ENCODE measurements at regions not wholly inside any gene's neighbourhood (a gene's known extent, or its start where the extent isn't known, plus 50 kb on each side); places are given as distances from the start of the nearest gene placed in this dataset.

GRCh38 chr20:33914919-33915318 lies 78.8 kb upstream of the RALY start:
- H3K4me1 ChIP-seq = no peaks in the 10 kb centered on the region
- no peak for DNase-seq (ENCODE audit: extremely low spot score in 2 of 2)
- H3K27me3 ChIP-seq = no peaks in the 10 kb centered on the region
- TF ChIP-seq POLR2A (IDR thresholded peaks at IDR 0.05) (no peak), CTCF (IDR thresholded peaks at IDR 0.05) (no peak), POLR2AphosphoS5 (IDR thresholded peaks at IDR 0.05; ENCODE audit: insufficient read depth in 1 of 2, low read depth in 1 of 2) (no peak)
- H3K4me3 ChIP-seq = no peak overlapping the region
- H3K9me3 ChIP-seq = no peaks in the 10 kb centered on the region
- H3K27ac ChIP-seq = no peak overlapping the region
- H3K36me3 ChIP-seq = no peaks in the 10 kb centered on the region
- intact Hi-C loops (cut with DNase I) = no loop called here

- intact Hi-C loops (cut with DNase I) = no loop called here
- Histone ChIP-seq H3K4me1 (no peaks in the 10 kb centered on the region), H3K27me3 (no peaks in the 10 kb centered on the region), H3K36me3 (no peaks in the 10 kb centered on the region), H3K4me3 (no peak overlapping the region), H3K27ac (no peak overlapping the region), H3K9me3 (no peaks in the 10 kb centered on the region)
- no peak for TF ChIP-seq POLR2AphosphoS5 (IDR thresholded peaks at IDR 0.05; ENCODE audit: insufficient read depth in 1 of 2, low read depth in 1 of 2)
- peak in 1 of 3 experiments; percentile 18 for TF ChIP-seq CTCF (IDR thresholded peaks at IDR 0.05)
- DNase-seq (ENCODE audit: extremely low spot score in 2 of 2) = no peak
Measured at GRCh38 chr20:33915726-33916331, 77.9 kb upstream of the RALY start.

GRCh38 chr20:33916768-33917167 lies 76.9 kb upstream of the RALY start:
- DNase-seq (ENCODE audit: extremely low spot score in 2 of 2) = no peak
- Histone ChIP-seq H3K27me3 (no peaks in the 10 kb centered on the region), H3K4me1 (no peaks in the 10 kb centered on the region), H3K9me3 (no peaks in the 10 kb centered on the region), H3K4me3 (no peak overlapping the region), H3K27ac (no peak overlapping the region), H3K36me3 (no peaks in the 10 kb centered on the region)
- intact Hi-C loops (cut with DNase I) = no loop called here
- no peak for TF ChIP-seq POLR2AphosphoS5 (IDR thresholded peaks at IDR 0.05; ENCODE audit: insufficient read depth in 1 of 2, low read depth in 1 of 2)
- no peak for TF ChIP-seq CTCF (IDR thresholded peaks at IDR 0.05)
- no peak for TF ChIP-seq POLR2A (IDR thresholded peaks at IDR 0.05)

GRCh38 chr20:33917831-33918525 lies 75.7 kb upstream of the RALY start:
- intact Hi-C loops (cut with DNase I) = no loop called here
- no peaks in the 10 kb centered on the region for H3K9me3 ChIP-seq
- H3K27me3 ChIP-seq = no peaks in the 10 kb centered on the region
- no peak for DNase-seq (ENCODE audit: extremely low spot score in 2 of 2)
- no peaks in the 10 kb centered on the region for H3K4me1 ChIP-seq
- TF ChIP-seq CTCF (IDR thresholded peaks at IDR 0.05) = no peak
- TF ChIP-seq POLR2AphosphoS5 (IDR thresholded peaks at IDR 0.05; ENCODE audit: insufficient read depth in 1 of 2, low read depth in 1 of 2) = no peak
- no peak for TF ChIP-seq POLR2A (IDR thresholded peaks at IDR 0.05)
- H3K4me3 ChIP-seq = no peak overlapping the region
- no peaks in the 10 kb centered on the region for H3K36me3 ChIP-seq
- H3K27ac ChIP-seq = no peak overlapping the region

- no peak overlapping the region for H3K27ac ChIP-seq
- intact Hi-C loops (cut with DNase I) = no loop called here
- no peak for DNase-seq (ENCODE audit: extremely low spot score in 2 of 2)
Measured at GRCh38 chr20:33918662-33919061, 75.0 kb upstream of the RALY start.

More at GRCh38 chr20:33918662-33919061, 75.0 kb upstream of the RALY start:
- Histone ChIP-seq H3K36me3 (no peaks in the 10 kb centered on the region), H3K4me3 (no peak overlapping the region), H3K9me3 (no peaks in the 10 kb centered on the region), H3K4me1 (no peaks in the 10 kb centered on the region), H3K27me3 (no peaks in the 10 kb centered on the region)
- TF ChIP-seq POLR2A (IDR thresholded peaks at IDR 0.05) = no peak
- TF ChIP-seq CTCF (IDR thresholded peaks at IDR 0.05) = no peak
- TF ChIP-seq POLR2AphosphoS5 (IDR thresholded peaks at IDR 0.05; ENCODE audit: insufficient read depth in 1 of 2, low read depth in 1 of 2) = no peak

All from vagina (tissue), 2 donors.